VCaP (cell line): ENCODE measurements at regions not wholly inside any gene's neighbourhood (a gene's known extent, or its start where the extent isn't known, plus 50 kb on each side); places are given as distances from the start of the nearest gene placed in this dataset.
"Not testable (repeated sequence)": the region's sequence is repeated elsewhere in the genome, so short reads cannot be mapped to it uniquely, and the experiment has no call there.

Source experiments
- H3K27ac ChIP-seq: fragments of 450-650 bp; 2 replicates; pipeline ENCODE4 v1.5.1; 2017
- TF ChIP-seq, protein P1 (sequence below): fragments of 450-650 bp; conservative IDR thresholded peaks from 2 replicates; pipeline ENCODE4 v1.5.1; 2017; ENCODE audit warnings: mild to moderate bottlenecking, moderate library complexity

DNA sequence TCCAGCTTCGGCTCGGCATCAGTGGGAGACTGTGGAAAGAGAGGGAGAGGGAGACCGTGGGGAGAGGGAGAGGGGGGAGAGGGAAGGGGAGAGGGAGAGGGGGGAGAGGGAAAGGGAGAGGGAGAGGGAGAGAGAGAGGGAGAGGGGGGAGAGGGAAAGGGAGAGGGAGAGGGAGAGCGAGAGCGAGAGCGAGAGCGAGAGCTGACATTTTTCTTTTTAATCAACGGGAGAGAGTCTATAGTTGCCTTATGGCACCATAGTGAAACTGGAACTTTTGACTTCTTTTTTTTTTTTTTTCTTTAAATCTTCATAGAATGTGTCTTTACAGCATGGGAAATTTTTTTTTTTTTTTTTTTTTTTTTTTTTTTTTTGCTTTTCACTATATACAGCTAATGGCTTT lies 94.7 kb upstream of the NUDT6 start:
- TF ChIP-seq, protein P1, sequence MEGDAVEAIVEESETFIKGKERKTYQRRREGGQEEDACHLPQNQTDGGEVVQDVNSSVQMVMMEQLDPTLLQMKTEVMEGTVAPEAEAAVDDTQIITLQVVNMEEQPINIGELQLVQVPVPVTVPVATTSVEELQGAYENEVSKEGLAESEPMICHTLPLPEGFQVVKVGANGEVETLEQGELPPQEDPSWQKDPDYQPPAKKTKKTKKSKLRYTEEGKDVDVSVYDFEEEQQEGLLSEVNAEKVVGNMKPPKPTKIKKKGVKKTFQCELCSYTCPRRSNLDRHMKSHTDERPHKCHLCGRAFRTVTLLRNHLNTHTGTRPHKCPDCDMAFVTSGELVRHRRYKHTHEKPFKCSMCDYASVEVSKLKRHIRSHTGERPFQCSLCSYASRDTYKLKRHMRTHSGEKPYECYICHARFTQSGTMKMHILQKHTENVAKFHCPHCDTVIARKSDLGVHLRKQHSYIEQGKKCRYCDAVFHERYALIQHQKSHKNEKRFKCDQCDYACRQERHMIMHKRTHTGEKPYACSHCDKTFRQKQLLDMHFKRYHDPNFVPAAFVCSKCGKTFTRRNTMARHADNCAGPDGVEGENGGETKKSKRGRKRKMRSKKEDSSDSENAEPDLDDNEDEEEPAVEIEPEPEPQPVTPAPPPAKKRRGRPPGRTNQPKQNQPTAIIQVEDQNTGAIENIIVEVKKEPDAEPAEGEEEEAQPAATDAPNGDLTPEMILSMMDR, result no peak
- H3K27ac ChIP-seq, result no peak overlapping the region

DNA sequence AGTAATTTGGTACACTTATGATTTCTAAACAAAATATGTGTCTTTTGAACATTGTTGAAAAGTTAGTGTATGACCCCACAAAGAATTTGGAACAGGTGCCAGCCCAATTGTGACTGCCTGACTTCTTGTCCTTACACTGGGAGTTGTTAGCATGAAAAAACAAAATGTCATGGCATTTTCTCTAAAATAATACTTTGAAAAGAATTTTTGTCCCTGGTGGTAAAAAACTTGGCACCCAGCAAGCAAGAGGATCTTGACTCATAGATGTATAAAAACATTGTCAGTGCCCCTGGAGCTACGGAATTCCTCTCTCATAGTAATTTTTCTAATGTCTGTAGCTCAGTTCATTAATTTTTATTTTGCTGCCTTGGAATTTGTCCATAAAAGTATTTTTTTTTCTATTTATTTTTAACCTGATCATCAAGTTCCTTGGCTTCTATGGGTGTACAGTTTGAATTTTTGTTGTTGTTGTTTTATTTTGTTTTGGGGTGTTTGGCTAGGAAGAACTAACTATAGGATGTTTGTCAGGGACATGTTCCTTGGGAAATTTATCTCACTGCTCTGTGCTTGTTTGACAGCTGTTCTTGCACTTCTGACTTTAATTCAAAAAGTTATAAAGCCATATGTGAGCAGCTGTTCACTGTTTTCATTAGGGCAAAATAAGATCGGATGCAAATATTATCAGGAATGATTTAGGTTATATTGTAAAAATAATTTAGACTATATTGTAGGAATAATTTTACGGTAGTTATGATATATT lies 95.4 kb upstream of the NUDT6 start:
- no peak overlapping the region for H3K27ac ChIP-seq

DNA sequence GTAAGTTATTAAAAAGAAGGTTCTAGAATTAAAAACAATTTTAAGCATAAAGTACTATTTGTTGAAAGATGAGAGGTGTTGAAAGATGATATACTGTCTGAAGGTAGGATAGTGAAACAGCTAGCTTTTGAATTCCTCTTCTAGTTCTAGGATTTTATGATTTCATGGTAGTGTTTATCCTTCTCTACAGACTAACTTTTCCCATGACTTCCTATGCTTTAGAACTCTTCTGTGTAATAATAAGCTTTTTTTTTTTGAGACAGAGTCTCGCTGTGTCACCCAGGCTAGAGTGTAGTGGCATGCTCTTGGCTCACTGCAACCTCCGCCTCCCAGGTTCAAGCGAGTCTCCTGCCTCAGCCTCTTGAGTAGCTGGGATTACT lies 96.0 kb upstream of the NUDT6 start:
- TF ChIP-seq, protein P1, result no peak
- no peak overlapping the region for H3K27ac ChIP-seq

More for the DNA sequence above, 95.4 kb upstream of the NUDT6 start:
- TF ChIP-seq, protein P1, result no peak

DNA sequence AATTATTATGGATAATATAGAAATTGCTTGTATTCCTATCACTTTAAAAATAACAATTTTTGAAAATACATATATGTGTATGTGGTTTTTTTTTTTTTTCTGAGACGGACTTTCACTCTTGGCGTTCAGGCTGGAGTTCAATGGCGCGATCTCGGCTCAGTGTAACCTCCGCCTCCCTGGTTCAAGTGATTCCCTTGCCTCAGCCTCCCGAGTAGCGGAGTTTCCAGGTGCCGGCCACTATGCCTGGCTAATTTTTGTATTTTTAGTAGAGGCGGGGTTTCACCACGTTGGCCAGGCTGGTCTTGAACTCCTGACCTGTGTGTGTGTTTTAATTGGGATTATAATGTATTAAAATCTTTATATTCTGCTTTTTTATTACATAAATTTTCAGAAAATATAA lies 97.9 kb upstream of the NUDT6 start:
- H3K27ac ChIP-seq, result no peak overlapping the region
- TF ChIP-seq, protein P1, result no peak

DNA sequence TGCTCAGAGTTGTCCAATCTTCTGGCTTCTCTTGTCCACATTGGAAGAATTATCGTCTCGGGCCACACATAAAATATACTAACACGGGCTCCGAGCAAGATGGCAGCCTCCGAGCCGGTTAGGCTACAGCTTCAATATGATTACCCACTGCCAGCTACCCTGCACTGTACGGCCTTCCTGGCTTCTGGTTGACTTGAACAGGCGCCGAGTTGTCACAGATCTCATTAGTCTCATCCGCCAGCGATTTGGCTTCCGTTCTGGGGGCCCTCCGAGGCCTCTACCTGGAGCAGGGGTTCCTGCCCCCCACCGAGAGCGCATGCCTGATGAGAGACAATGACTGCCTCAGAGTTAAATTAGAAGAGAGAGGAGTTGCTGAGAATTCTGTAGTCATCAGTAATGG lies 101.2 kb upstream of the NUDT6 start:
- H3K27ac ChIP-seq, result no peak overlapping the region
- TF ChIP-seq, protein P1, result no peak

DNA sequence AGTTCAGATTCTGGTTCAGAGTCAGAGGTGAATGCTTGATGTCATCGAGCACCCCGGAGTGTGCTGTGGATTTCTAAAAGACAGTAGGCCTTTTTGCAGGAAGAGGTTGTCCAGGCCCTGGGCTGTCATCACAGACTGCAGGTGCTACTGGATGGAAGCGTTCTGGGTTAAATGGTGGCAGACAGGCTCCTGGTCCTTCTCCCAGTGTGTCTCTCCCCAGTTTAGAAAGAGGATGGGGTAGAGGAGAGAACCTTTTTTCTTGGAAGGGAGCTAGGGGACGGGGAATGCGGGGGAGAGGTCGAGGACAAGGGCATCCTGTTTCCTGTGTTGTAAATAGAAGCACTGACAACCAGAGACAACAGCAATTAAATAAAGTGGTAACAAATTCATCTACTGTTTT lies 102.3 kb upstream of the NUDT6 start:
- no peak overlapping the region for H3K27ac ChIP-seq
- TF ChIP-seq, protein P1, result no peak

DNA sequence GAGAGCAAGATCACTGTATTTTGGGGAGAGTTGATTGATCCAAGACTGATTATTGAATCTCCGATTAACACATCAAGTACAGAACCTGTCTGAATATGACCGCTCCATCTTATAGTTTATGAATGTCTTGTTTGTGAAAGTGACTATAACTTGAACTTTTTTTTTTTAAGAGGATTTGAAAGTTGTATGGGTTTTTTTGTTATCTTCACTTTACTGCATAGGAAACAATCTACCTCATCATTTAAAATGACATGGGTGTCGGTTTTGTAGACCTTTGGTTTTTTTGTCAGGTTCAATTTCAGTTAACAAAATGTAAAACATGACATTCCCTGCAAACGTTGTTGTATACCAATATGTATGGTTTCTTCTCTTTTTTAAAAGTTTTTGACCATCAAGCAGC lies 103.0 kb upstream of the NUDT6 start:
- H3K27ac ChIP-seq, result no peak overlapping the region
- TF ChIP-seq, protein P1, result no peak

DNA sequence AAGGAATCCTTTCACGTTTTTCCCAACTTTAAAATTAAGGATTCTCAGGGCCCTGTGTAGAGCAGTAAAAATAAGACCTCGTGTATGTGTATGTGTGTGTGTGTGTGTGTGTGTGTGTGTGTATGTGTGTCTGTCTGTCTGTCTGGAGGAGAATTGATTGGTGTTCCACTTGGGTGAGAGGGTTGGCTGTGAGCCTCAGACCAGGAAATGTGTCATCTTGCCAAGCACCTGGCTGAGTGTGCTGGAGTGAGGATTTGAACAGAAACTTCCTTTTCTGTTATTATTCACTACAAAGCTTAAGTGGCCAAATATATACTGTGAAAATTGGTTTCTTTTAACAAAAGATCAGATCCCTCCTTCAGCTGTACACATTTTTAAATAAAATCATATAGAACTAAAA lies 103.6 kb upstream of the NUDT6 start:
- H3K27ac ChIP-seq, result not testable (repeated sequence)
